ENCODE measurements at regions not wholly inside any gene's neighbourhood (a gene's known extent, or its start where the extent isn't known, plus 50 kb on each side); places are given as distances from the start of the nearest gene placed in this dataset.

GRCh38 chr6:134631398-134631924 is 313.5 kb upstream of the SGK1 start:
- H3K9me3 ChIP-seq = no peaks in the 10 kb centered on the region
- H3K27ac ChIP-seq = no peak overlapping the region
- H3K4me1 ChIP-seq = peaks cover 0 to 6% (median 3%) of the 10 kb centered on the region in 4 donors
- no peak overlapping the region for H3K4me3 ChIP-seq
- no peaks in the 10 kb centered on the region for H3K36me3 ChIP-seq
- DNase-seq = no peak
- WGBS, 5 donors = 30 to 57% (median 41%) methylated on average over 1 of the region's 1 CpG
- H3K27me3 ChIP-seq = no peaks in the 10 kb centered on the region
- TF ChIP-seq POLR2AphosphoS5 (IDR thresholded peaks at IDR 0.05) (no peak), EP300 (IDR thresholded peaks at IDR 0.05) (no peak), POLR2A (IDR thresholded peaks at IDR 0.05) (no peak), CTCF (IDR thresholded peaks at IDR 0.05) (no peak)
- intact Hi-C loops (cut with DNase I; ENCODE audit: low total_unique reads) = no loop called here

GRCh38 chr6:134630508-134631121 is 312.7 kb upstream of the SGK1 start:
- 46 to 64% (median 59%) methylated on average over 10 of the region's 10 CpGs for WGBS, 5 donors
- H3K27ac ChIP-seq = no peak overlapping the region
- TF ChIP-seq POLR2A (IDR thresholded peaks at IDR 0.05) = no peak
- no peak for TF ChIP-seq EP300 (IDR thresholded peaks at IDR 0.05)
- no peak for TF ChIP-seq POLR2AphosphoS5 (IDR thresholded peaks at IDR 0.05)
- no peak for TF ChIP-seq CTCF (IDR thresholded peaks at IDR 0.05)
- no peaks in the 10 kb centered on the region for H3K9me3 ChIP-seq
- DNase-seq = no peak
- no peaks in the 10 kb centered on the region for H3K36me3 ChIP-seq
- peaks cover 0 to 6% (median 3%) of the 10 kb centered on the region in 4 donors for H3K4me1 ChIP-seq
- no peak overlapping the region for H3K4me3 ChIP-seq
- intact Hi-C loops (cut with DNase I; ENCODE audit: low total_unique reads) = no loop called here
- H3K27me3 ChIP-seq = no peaks in the 10 kb centered on the region

- Histone ChIP-seq H3K4me3 (no peak overlapping the region), H3K27me3 (no peaks in the 10 kb centered on the region), H3K4me1 (peaks cover 0 to 6% (median 3%) of the 10 kb centered on the region in 4 donors), H3K9me3 (no peaks in the 10 kb centered on the region), H3K27ac (no peak overlapping the region), H3K36me3 (no peaks in the 10 kb centered on the region)
- peak in 1 of 2 donors; percentile 30 for DNase-seq
- TF ChIP-seq POLR2AphosphoS5 (IDR thresholded peaks at IDR 0.05) (no peak), CTCF (IDR thresholded peaks at IDR 0.05) (no peak), EP300 (IDR thresholded peaks at IDR 0.05) (no peak), POLR2A (IDR thresholded peaks at IDR 0.05) (no peak)
- WGBS, 5 donors = 32 to 59% (median 57%) methylated on average over 2 of the region's 2 CpGs
- intact Hi-C loops (cut with DNase I; ENCODE audit: low total_unique reads) = no loop called here
Measured at GRCh38 chr6:134628154-134628553, 310.2 kb upstream of the SGK1 start.

GRCh38 chr6:134627707-134628106 is 309.8 kb upstream of the SGK1 start:
- Histone ChIP-seq H3K36me3 (no peaks in the 10 kb centered on the region), H3K4me1 (peaks cover 0 to 6% (median 3%) of the 10 kb centered on the region in 4 donors), H3K9me3 (no peaks in the 10 kb centered on the region), H3K27ac (no peak overlapping the region), H3K27me3 (no peaks in the 10 kb centered on the region), H3K4me3 (no peak overlapping the region)
- TF ChIP-seq CTCF (IDR thresholded peaks at IDR 0.05) = no peak
- no peak for TF ChIP-seq POLR2AphosphoS5 (IDR thresholded peaks at IDR 0.05)
- no peak for TF ChIP-seq EP300 (IDR thresholded peaks at IDR 0.05)
- no peak for TF ChIP-seq POLR2A (IDR thresholded peaks at IDR 0.05)
- no peak for DNase-seq
- intact Hi-C loops (cut with DNase I; ENCODE audit: low total_unique reads) = no loop called here
- 80 to 93% (median 85%) methylated on average over 4 of the region's 4 CpGs for WGBS, 5 donors
